HCT116 (cell line): ENCODE measurements at regions not wholly inside any gene's neighbourhood (a gene's known extent, or its start where the extent isn't known, plus 50 kb on each side); places are given as distances from the start of the nearest gene placed in this dataset.

Experiments used
- ATAC-seq: fragments of 200-7000 bp; cut with Tn5 transposase; 2 replicates; pipeline ENCODE4 v1.9.1; 2020; ENCODE audit warnings: mild to moderate bottlenecking, moderate library complexity
- BruUV-seq: library from RNA; stranded (reverse); fragments of 400-500 nt; replicated peaks from 2 replicates; lab custom pipeline; 2021; lab: Mats Ljungman, UMichigan
- CTCF ChIA-PET: fragments of 300-600 bp; sonication (Branson Sonifier 250); formaldehyde crosslinking; loops from one replicate; lab custom pipeline; 2021; ENCODE audit warnings: antibody characterized with exemption; lab: Charles Lee
- POLR2A ChIA-PET: fragments of 300-600, 350-600 bp; sonication (Branson Sonifier 250); formaldehyde crosslinking; loops from one replicate; lab custom pipeline; 2021; ENCODE audit warnings: antibody characterized with exemption; lab: Charles Lee
- RAD21 ChIA-PET, 2 experiments: fragments of 300-600 bp; sonication (Branson Sonifier 250); formaldehyde crosslinking; loops; one replicate each; lab custom pipeline; 2023; ENCODE audit warnings: low total read pairs in 2 of 2; ENCODE audit not compliant: uncharacterized antibody in 2 of 2, unreplicated experiment in 2 of 2, low non-redundant PET in 1 of 2; lab: Charles Lee
- DNase-seq: peaks from one replicate; pipeline ENCODE4 v3.0.0-alpha.2; 2010; ENCODE audit warnings: low read depth, low spot score
- H2AFZ ChIP-seq: fragments of 200-600 bp; shearing (Covaris generic), sonication (generic); 2 replicates; pipeline ENCODE4 v1.6.1; 2017; ENCODE audit warnings: low read depth, mixed run types, mixed read lengths, antibody characterized with exemption, low read length; ENCODE audit not compliant: poor library complexity, severe bottlenecking
- H3K27ac ChIP-seq: 2 replicates; pipeline ENCODE4 v1.5.1; 2012; ENCODE audit warnings: low read depth, low read length
- H3K27me3 ChIP-seq: fragments of 200-600 bp; sonication (generic); 2 replicates; pipeline ENCODE4 v1.6.1; 2016; ENCODE audit warnings: mixed run types, low read length, mixed read lengths; ENCODE audit not compliant: insufficient read depth
- H3K36me3 ChIP-seq, 2 experiments: fragments of 200-500 bp in 1 of 2; fragments of 200-600 bp in 1 of 2; sonication (Bioruptor generic) in 1 of 2; sonication (generic) in 1 of 2; 2 replicates each; pipeline versions ENCODE4 v1.5.1 to v1.6.1; 2014 to 2016; ENCODE audit warnings: low read length in 2 of 2, inconsistent platforms in 1 of 2, mixed read lengths in 1 of 2, mixed run types in 1 of 2; ENCODE audit not compliant: insufficient read depth in 2 of 2, control insufficient read depth in 1 of 2
- H3K4me1 ChIP-seq, 2 experiments: fragments of 200-600 bp in 1 of 2; sonication (generic) in 1 of 2; 2 replicates each; pipeline versions ENCODE4 v1.5.1 to v1.6.1; 2012 to 2017; ENCODE audit warnings: low read length in 2 of 2, inconsistent platforms in 1 of 2, mild to moderate bottlenecking in 1 of 2, mixed read lengths in 1 of 2, mixed run types in 1 of 2, moderate library complexity in 1 of 2; ENCODE audit not compliant: insufficient read depth in 2 of 2, control insufficient read depth in 1 of 2
- H3K4me2 ChIP-seq: fragments of 200-600 bp; sonication (generic); 2 replicates; pipeline ENCODE4 v1.6.1; 2017; ENCODE audit warnings: mixed run types, low read length, mixed read lengths
- H3K4me3 ChIP-seq, 2 experiments: fragments of 200-600 bp in 1 of 2; sonication (generic) in 1 of 2; replicated peaks in 1 of 2; 2 replicates each; pipeline ENCODE4 v1.5.1; 2011 to 2016; ENCODE audit warnings: low read length in 2 of 2, control low read depth in 1 of 2, low read depth in 1 of 2, mild to moderate bottlenecking in 1 of 2, mixed read lengths in 1 of 2, mixed run types in 1 of 2
- H3K79me2 ChIP-seq: fragments of 200-600 bp; sonication (generic); 2 replicates; pipeline ENCODE4 v1.6.1; 2017; ENCODE audit warnings: mild to moderate bottlenecking, mixed run types, low read length, moderate library complexity, mixed read lengths; ENCODE audit not compliant: insufficient read depth
- H3K9ac ChIP-seq: fragments of 200-600 bp; sonication (generic); 2 replicates; pipeline ENCODE4 v1.6.1; 2016; ENCODE audit warnings: low read length, mixed read lengths
- H3K9me2 ChIP-seq: fragments of 200-600 bp; sonication (generic), shearing (Covaris generic); 2 replicates; pipeline ENCODE4 v1.6.1; 2017; ENCODE audit warnings: mixed run types, mild to moderate bottlenecking, moderate library complexity; ENCODE audit not compliant: insufficient read depth
- H3K9me3 ChIP-seq, 2 experiments: fragments of 200-500 bp in 1 of 2; fragments of 200-600 bp in 1 of 2; sonication (Bioruptor generic) in 1 of 2; sonication (generic) in 1 of 2; 2 replicates each; pipeline ENCODE4 v1.6.1; 2014 to 2017; ENCODE audit warnings: low read length in 2 of 2, mixed read lengths in 2 of 2, inconsistent platforms in 1 of 2, low read depth in 1 of 2, mild to moderate bottlenecking in 1 of 2, mixed run types in 1 of 2, moderate library complexity in 1 of 2; ENCODE audit not compliant: control insufficient read depth in 1 of 2, insufficient read depth in 1 of 2
- H4K20me1 ChIP-seq: fragments of 200-600 bp; sonication (generic), shearing (Covaris generic); 2 replicates; pipeline ENCODE4 v1.6.1; 2017; ENCODE audit warnings: mixed run types, mild to moderate bottlenecking, moderate library complexity; ENCODE audit not compliant: insufficient read depth
- CBX3 ChIP-seq: IDR thresholded peaks from 2 replicates; pipeline ENCODE4 v1.6.1; 2012; ENCODE audit warnings: low read depth
- EGR1 ChIP-seq: IDR thresholded peaks from 2 replicates; pipeline ENCODE4 v1.6.1; 2012; ENCODE audit warnings: low read depth
- EZH2phosphoT487 ChIP-seq: fragments of 200-600 bp; IDR thresholded peaks from 2 replicates; pipeline ENCODE4 v1.6.1; 2018; ENCODE audit warnings: antibody characterized with exemption, borderline replicate concordance
- JUND ChIP-seq: IDR thresholded peaks from 2 replicates; pipeline ENCODE4 v1.6.1; 2012
- MAX ChIP-seq: IDR thresholded peaks from 2 replicates; pipeline ENCODE4 v1.6.1; 2012
- POLR2A ChIP-seq: IDR thresholded peaks from 2 replicates; pipeline ENCODE4 v1.7.0; 2011; ENCODE audit warnings: borderline replicate concordance; ENCODE audit not compliant: insufficient read depth, insufficient read length; ENCODE audit errors: extremely low read depth
- POLR2AphosphoS5 ChIP-seq: IDR thresholded peaks from 2 replicates; pipeline ENCODE4 v1.6.1; 2011; ENCODE audit warnings: mild to moderate bottlenecking, low read depth, low read length, moderate library complexity
- REST ChIP-seq: IDR thresholded peaks from 2 replicates; pipeline ENCODE4 v1.6.1; 2012; ENCODE audit warnings: low read depth
- YY1 ChIP-seq: IDR thresholded peaks from 2 replicates; pipeline ENCODE4 v1.6.1; 2011; ENCODE audit warnings: low read length, low read depth, moderate library complexity, mild to moderate bottlenecking; ENCODE audit not compliant: insufficient replicate concordance; ENCODE audit errors: extremely low read depth
- ZBTB33 ChIP-seq: IDR thresholded peaks from 2 replicates; pipeline ENCODE4 v1.6.1; 2011; ENCODE audit warnings: mild to moderate bottlenecking, low read length, moderate library complexity; ENCODE audit not compliant: insufficient replicate concordance; ENCODE audit errors: extremely low read depth
- intact Hi-C: fragments of 100-400 bp; cut with micrococcal nuclease; formaldehyde crosslinking; loops from 2 replicates; pipeline ENCODE4 v1.10.0; 2022

- ATAC-seq, result no peak
- no peaks in the 10 kb centered on the region for H3K4me1 ChIP-seq
- CTCF ChIA-PET, result no interaction called here
- no TSS peak for BruUV-seq
- no peaks in the 10 kb centered on the region for H3K36me3 ChIP-seq
- intact Hi-C loops, result no loop called here
- H3K4me3 ChIP-seq, result no peak overlapping the region
- H3K9ac ChIP-seq, result no peak overlapping the region
- no peak overlapping the region for H3K4me2 ChIP-seq
- no peaks in the 10 kb centered on the region for H3K9me2 ChIP-seq
- DNase-seq, result no peak
- H2AFZ ChIP-seq, result no peak overlapping the region
- no peaks in the 10 kb centered on the region for H3K9me3 ChIP-seq
- RAD21 ChIA-PET, result no interaction called here
- no peaks in the 10 kb centered on the region for H4K20me1 ChIP-seq
- TF ChIP-seq REST (no peak), MAX (no peak), JUND (no peak), ZBTB33 (no peak), CBX3 (no peak), POLR2A (no peak), POLR2AphosphoS5 (no peak), EZH2phosphoT487 (no peak), YY1 (no peak), EGR1 (no peak)
- H3K79me2 ChIP-seq, result no peaks in the 10 kb centered on the region
- POLR2A ChIA-PET, result no interaction called here
- H3K27me3 ChIP-seq, result no peaks in the 10 kb centered on the region
- no peak overlapping the region for H3K27ac ChIP-seq
These were observed 389.8 kb downstream of the SEC14L1 start for GRCh38 chr17:77530591-77530990.
